HG03469 (cell line): ENCODE measurements at regions not wholly inside any gene's neighbourhood (a gene's known extent, or its start where the extent isn't known, plus 50 kb on each side); places are given as distances from the start of the nearest gene placed in this dataset.

ENCODE experiments used
- ATAC-seq: cut with Tn5 transposase; IDR thresholded peaks from one replicate; pipeline ENCODE4 v1.9.1; 2021; ENCODE audit warnings: mild to moderate bottlenecking, moderate library complexity, moderate number of reproducible peaks; ENCODE audit not compliant: unreplicated experiment

- peak; percentile 71 for ATAC-seq
These were observed 108.3 kb upstream of the GADL1 start for GRCh38 chr3:31002730-31003129.

- no peak for ATAC-seq
These were observed 109.7 kb upstream of the GADL1 start for GRCh38 chr3:31004025-31004678.

GRCh38 chr3:31008994-31009393, 114.5 kb upstream of the GADL1 start:
- ATAC-seq, result no peak

GRCh38 chr3:31009881-31010280, 115.4 kb upstream of the GADL1 start:
- no peak for ATAC-seq

- no peak for ATAC-seq
These were observed 116.0 kb upstream of the GADL1 start for GRCh38 chr3:31010491-31010890.

GRCh38 chr3:31011380-31011779, 116.9 kb upstream of the GADL1 start:
- no peak for ATAC-seq

- no peak for ATAC-seq
These were observed 118.6 kb upstream of the GADL1 start for GRCh38 chr3:31013090-31013489.

- no peak for ATAC-seq
These were observed 119.4 kb upstream of the GADL1 start for GRCh38 chr3:31013843-31014242.

GRCh38 chr3:31014317-31015040, 120.0 kb upstream of the GADL1 start:
- no peak for ATAC-seq

- no peak for ATAC-seq
These were observed 121.7 kb upstream of the GADL1 start for GRCh38 chr3:31016196-31016595.

GRCh38 chr3:31022716-31023115, 128.3 kb upstream of the GADL1 start:
- ATAC-seq, result no peak

- no peak for ATAC-seq
These were observed 131.1 kb upstream of the GADL1 start for GRCh38 chr3:31025541-31025940.

- ATAC-seq, result no peak
These were observed 132.8 kb upstream of the GADL1 start for GRCh38 chr3:31027191-31027761.

- no peak for ATAC-seq
These were observed 133.5 kb upstream of the GADL1 start for GRCh38 chr3:31027914-31028313.

- ATAC-seq, result no peak
These were observed 134.3 kb upstream of the GADL1 start for GRCh38 chr3:31028766-31029165.

- no peak for ATAC-seq
These were observed 135.2 kb upstream of the GADL1 start for GRCh38 chr3:31029706-31030105.

GRCh38 chr3:31035681-31036080, 141.2 kb upstream of the GADL1 start:
- no peak for ATAC-seq

GRCh38 chr3:31038086-31038739, 143.8 kb upstream of the GADL1 start:
- ATAC-seq, result no peak

GRCh38 chr3:31039145-31039544, 144.7 kb upstream of the GADL1 start:
- ATAC-seq, result no peak

- ATAC-seq, result no peak
These were observed 146.9 kb upstream of the GADL1 start for GRCh38 chr3:31041161-31041978.
